Neural cell (in vitro differentiated cells): ENCODE measurements at regions not wholly inside any gene's neighbourhood (a gene's known extent, or its start where the extent isn't known, plus 50 kb on each side); places are given as distances from the start of the nearest gene placed in this dataset.

Experiments used
- CTCF ChIP-seq: fragments of 450-650 bp; IDR thresholded peaks from 2 replicates; pipeline ENCODE4 v1.5.1; 2014; ENCODE audit warnings: antibody characterized with exemption, mild to moderate bottlenecking, moderate library complexity; ENCODE audit not compliant: poor library complexity, severe bottlenecking
- EP300 ChIP-seq: fragments of 450-650 bp; conservative IDR thresholded peaks from 2 replicates; pipeline ENCODE4 v1.6.1; 2014; ENCODE audit warnings: antibody characterized with exemption, mild to moderate bottlenecking, moderate library complexity; ENCODE audit not compliant: poor library complexity, severe bottlenecking
- EZH2 ChIP-seq: fragments of 200-600, 300-800 bp; shearing (Covaris generic), sonication (generic); IDR thresholded peaks from 2 replicates; pipeline ENCODE4 v1.6.1; 2014; ENCODE audit warnings: antibody characterized with exemption, low read length, borderline replicate concordance, mild to moderate bottlenecking; ENCODE audit not compliant: insufficient read depth, poor library complexity, severe bottlenecking
- POLR2AphosphoS5 ChIP-seq: IDR thresholded peaks from 2 replicates; pipeline ENCODE4 v1.6.1; 2012
- RAD21 ChIP-seq: fragments of 450-650 bp; conservative IDR thresholded peaks from 2 replicates; pipeline ENCODE4 v1.6.1; 2014; ENCODE audit warnings: antibody characterized with exemption, mild to moderate bottlenecking, moderate library complexity
- REST ChIP-seq: IDR thresholded peaks from 2 replicates; pipeline ENCODE4 v1.6.1; 2012; ENCODE audit warnings: borderline replicate concordance
- TAF1 ChIP-seq: IDR thresholded peaks from 2 replicates; pipeline ENCODE4 v1.6.1; 2012; ENCODE audit warnings: low read depth

GRCh38 chr21:18553786-18554185 is 150.2 kb upstream of the TMPRSS15 start:
- no peak for TF ChIP-seq TAF1
- TF ChIP-seq CTCF: no peak
- no peak for TF ChIP-seq EZH2
- TF ChIP-seq POLR2AphosphoS5: no peak
- TF ChIP-seq RAD21: no peak
- no peak for TF ChIP-seq EP300
- TF ChIP-seq REST: no peak
